ENCODE measurements at regions not wholly inside any gene's neighbourhood (a gene's known extent, or its start where the extent isn't known, plus 50 kb on each side); places are given as distances from the start of the nearest gene placed in this dataset.
"Not testable (repeated sequence)": the region's sequence is repeated elsewhere in the genome, so short reads cannot be mapped to it uniquely, and the experiment has no call there.

DNA sequence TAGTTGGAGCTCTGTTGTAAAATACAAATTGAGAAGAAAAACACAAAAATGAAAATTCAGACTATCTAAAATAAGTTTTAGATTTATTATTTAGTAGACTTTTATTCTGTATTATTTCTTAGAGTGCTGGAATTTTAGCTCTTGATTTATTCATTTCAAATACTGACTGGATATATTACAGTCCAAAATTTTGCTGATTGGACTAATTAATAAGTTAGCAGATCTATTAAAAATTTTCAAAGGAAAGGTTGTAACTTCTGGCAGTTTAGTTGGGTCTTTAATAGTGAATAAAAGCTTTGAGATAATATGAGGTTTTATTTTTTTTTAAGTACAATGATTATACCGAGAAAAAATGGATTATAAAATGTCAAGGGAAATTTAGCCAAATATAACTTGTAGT is 1224.9 kb upstream of the SPRY2 start:
- no peak for DNase-seq (ENCODE audit: low spot score)

DNA sequence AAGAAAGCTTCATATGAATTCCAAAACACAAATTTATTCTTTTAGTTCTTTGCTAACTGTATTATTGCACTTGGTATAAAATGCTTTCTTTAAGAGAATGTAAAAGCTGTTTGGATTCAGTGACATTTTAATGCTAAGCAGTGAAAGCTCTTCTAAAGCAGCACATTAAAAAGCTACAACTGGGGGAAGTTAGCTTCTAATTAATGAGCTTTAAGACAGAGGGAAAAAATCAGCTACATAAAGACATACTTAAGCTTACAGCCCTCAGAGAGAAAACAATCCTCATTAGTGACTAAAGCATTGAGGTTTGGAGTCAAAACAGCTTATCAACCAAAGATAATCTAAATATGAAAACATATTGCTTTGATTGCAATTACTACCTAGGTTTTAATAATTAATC is 1222.2 kb upstream of the SPRY2 start:
- no peak for DNase-seq (ENCODE audit: low spot score)

DNA sequence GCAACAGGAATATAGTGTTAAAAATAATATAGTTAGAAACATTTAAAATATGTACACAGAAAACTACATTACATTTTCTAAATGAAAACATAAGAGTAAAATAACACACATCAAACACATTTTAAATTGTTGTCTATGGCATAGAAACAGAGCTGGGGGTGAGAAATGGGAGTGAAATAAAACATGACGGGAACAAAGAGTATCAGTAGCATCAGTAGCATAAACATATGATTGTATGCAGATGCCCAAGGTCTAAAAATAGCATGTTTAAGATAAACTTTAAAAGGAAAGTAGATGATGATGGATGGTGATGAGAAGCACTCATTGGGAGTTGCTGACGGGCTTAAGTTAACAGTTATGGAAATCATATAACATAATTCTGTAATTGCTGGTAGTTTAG is 1221.7 kb upstream of the SPRY2 start:
- DNase-seq (ENCODE audit: low spot score), result no peak

DNA sequence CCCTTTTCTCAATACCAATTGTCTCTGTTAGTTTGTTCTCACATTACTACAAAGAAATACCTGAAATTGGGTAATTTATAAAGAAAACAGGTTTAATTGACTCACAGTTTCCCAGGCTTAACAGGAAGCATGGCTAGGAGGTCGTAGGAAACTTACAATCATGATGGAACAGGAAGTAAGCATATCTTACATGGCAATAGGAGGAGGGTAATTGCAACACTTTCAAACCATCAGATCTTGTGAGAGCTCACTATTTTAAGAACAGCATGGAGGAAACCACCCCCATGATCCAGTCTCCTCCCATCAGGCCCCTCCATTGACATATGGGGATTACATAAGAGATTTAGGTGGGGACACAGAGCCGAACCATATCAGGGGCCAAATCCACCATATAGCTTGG is 1210.1 kb upstream of the SPRY2 start:
- no peak for DNase-seq (ENCODE audit: low spot score)

DNA sequence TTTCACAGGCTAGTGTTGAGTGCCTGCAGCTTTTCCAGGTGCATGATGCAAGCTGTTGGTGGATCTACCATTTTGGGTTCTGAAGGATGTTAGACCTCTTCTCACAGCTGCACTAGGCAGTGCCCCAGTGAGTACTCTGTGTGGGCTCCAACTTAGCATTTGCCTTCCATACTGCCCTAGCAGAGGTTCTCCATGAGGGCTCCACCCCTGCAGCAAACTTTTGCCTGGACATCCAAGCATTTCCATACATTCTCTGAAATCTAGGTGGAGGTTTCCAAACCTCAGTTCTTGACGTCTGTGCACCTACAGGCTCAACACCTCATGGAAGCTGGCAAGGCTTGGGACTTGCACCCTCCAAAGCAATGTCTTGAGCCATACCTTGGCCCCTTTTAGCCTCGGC is 1205.4 kb upstream of the SPRY2 start:
- DNase-seq (ENCODE audit: low spot score), result not testable (repeated sequence)

DNA sequence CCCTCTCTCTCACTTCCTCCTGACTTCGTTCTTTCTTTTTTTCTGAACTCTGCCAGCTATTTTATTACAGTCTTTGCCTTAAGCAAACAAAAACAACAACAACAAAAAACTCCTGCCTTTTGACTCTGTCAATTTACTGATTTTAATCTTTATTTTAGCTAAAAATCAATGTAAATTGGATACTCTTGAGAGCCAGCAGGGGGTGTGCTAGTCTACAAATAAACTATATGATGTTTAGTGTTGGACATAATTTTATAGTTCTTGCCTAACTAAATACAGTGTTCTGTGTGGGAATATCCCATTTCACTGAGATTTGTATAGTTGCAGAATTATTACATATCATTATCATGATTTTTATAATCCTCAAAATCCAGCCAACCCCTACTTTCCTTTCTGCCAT is 1199.9 kb upstream of the SPRY2 start:
- no peak for DNase-seq (ENCODE audit: low spot score)

DNA sequence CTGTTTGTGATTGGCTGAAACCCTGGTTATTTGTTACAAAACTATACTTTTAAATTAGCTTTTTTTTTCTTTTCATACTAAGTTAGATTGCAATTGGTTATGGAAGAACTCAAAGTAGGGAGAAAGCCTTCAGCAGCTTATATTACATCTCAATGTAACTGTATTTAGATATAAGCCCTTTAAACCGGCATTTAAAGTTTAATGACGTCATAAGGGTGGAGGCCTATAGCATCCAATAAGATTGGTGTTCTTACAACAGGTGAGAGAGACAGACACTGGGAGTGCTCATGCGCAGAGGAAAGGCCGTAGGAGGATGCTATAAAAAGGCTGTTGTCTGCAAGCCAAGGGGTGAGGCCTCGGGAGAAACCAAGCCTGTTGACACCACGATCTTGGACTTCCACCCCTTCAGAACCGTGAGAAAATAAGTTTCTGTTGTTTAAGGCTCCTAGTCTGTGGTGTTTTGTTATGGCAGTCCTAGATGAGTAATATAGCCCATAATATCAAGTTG is 1198.8 kb upstream of the SPRY2 start:
- no peak for DNase-seq (ENCODE audit: low spot score)

DNA sequence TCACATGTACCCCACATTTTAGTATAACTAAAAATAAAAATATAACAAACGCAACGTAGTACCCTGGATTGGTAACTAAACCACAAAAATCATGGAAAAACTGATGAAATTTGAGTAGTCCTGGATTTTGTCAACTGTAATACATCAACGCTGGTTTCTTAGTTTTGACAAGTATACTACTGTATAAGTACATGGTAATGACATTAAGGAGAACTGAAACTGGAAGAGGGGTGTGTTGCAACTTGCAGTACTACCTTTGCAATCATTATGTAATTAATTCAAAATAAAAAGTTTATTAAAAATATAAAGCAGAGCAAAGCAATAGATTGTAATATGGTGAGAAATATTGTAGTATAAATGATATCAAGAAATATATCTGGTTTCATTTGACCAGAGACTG is 1158.0 kb upstream of the SPRY2 start:
- no peak for DNase-seq (ENCODE audit: low spot score)

DNA sequence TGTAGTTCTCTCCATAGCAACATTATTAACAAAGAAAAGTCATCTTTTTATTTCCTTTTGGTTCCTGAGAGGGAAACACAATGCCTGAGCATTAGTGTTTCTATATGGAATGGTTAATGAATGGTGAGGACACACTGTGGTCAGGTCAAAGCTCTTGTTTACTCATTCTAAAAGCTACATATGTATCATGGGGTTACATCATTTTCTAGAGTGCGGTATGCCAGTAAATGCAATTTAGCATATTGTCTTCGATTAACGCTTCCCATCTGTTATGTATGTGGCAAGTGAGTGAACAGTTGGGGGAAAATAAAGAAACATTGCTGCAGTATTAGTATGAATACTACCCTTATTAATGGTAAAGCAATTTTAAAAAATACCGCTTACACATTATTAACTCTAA is 1152.2 kb upstream of the SPRY2 start:
- DNase-seq (ENCODE audit: low spot score), result no peak

DNA sequence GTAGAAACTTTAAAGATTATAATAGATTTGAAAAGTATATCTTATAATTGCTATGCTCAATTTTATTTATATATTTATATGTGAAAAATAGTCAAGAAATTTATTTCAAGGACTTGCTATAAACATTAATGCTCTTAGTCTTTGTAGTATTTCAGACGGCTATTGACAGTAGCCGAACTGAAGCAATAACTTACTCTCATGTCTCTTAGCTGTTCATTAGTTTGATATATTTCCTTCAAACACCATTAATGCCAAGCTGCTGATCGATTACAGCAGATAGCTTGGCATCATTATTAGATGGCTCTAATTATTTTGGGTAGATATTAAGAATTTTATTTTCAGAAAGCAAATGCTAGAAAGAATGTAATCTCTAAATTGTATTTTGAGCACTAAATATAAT is 1151.5 kb upstream of the SPRY2 start:
- DNase-seq (ENCODE audit: low spot score), result no peak

DNA sequence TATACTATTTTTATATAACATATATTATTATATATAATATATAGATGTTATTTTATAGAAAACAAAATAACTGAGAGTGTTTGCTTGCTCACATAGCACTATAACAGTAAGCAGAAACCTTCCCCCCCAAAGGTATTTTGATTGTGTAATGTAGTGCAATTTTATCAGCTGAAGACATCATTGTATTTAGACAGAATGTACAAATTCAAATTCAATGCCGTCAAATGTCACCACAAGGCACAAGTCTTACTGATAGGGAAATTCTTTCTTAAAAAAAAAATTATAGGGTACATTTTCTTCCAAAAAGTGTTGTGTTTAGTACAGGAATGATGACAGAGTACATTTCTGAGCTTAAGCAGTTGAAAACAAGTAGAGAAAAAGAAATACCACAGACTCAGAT is 1147.1 kb upstream of the SPRY2 start:
- no peak for DNase-seq (ENCODE audit: low spot score)

DNA sequence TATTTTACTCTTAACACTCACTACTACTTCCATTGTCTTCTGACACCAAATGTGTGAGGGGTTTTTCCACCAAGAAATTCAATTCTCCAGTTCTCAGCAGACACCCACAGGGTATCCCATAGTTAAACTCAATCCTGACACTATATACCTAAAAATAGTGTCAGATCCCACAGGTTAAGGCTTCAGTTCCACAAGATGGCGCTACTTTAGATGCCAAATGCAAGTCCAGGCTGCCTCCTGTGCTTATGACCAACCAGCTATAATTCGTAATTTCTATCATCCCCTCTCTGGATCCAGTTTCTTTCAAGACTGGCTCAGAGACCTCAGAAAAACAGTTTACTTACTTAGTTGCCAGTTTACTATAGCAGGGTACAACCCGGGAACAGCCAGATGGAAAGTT is 1146.2 kb upstream of the SPRY2 start:
- DNase-seq (ENCODE audit: low spot score), result peak; percentile 10

DNA sequence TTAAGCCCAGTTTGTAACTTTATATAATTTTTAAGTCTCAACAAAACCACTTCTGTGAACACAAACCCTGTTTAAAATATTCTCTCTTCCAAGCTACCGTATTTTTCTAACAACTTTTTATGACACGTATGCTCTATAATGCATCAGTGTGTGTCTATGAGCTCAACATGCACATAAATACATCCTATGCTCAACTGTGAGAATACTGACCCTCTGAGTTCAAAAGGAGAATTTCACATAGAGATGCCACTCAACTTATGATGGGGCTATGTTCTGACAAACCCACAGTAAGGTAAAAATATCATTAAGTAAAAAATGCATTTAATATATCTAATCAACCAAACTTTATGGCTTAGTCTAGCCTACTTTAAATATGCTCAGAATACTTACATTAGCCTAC is 1139.7 kb upstream of the SPRY2 start:
- DNase-seq (ENCODE audit: low spot score), result no peak

DNA sequence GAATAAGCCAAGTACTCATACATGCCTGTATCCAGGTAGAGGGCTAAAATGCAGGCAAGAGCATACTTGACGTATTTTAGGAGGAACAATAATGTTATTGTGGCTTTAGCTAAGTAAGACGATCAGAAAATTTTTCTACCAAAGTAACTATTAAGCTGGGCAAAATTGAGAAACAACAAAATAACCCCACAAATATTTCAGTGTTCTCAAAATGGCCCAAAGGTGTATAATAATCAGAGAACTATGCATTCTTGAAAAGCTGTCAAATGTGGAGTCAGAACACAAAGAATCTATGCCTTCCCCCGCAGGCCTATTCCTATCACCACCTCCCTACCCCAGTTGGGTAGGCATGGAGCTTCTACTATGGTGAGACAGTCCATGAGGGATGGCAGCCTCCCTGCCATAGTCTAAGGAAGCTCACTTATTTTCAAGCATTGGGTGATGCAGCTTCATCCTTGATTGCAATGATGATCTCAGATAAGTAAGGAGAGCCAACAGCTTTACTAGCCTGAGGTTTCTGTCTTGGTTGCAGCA is 1132.5 kb upstream of the SPRY2 start:
- no peak for DNase-seq (ENCODE audit: low spot score)

DNA sequence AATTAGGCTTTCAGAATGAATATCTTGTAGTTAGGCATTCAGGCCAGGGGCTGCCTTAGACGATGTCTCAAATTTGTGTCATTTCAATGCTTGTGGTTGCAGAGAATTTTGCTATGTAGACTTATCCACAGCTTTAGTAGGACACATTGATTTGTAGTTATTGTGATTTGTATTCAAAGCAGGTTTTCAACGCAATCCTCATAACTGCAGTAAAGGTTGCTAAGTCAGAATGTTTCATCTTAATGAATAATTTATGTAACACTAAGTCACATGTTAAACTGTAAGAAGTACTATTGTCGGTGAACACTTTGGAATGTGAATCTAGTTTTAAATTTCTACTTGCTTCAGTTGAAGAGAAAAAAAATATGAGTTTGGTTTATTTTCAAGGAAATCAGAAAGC is 1117.2 kb upstream of the SPRY2 start:
- no peak for DNase-seq (ENCODE audit: low spot score)

DNA sequence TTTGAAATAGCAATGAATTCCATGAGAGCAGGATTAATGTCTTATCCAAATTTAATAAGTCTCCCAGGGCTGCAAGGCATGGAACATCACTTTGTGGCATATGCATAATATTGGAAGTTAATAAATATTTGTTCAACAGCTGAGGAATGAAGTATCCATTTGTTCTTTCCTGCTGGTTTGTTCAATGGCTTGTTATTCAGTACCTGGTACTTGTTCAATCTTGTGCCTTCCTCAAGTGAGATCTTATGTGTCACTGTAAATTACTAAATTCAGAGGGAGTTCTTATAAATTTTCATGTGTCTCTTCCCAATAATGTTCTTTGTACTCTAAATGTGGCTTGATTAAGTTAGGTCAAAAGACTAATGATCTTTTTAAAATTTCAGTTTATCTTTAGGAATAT is 1105.5 kb upstream of the SPRY2 start:
- no peak for DNase-seq (ENCODE audit: low spot score)

DNA sequence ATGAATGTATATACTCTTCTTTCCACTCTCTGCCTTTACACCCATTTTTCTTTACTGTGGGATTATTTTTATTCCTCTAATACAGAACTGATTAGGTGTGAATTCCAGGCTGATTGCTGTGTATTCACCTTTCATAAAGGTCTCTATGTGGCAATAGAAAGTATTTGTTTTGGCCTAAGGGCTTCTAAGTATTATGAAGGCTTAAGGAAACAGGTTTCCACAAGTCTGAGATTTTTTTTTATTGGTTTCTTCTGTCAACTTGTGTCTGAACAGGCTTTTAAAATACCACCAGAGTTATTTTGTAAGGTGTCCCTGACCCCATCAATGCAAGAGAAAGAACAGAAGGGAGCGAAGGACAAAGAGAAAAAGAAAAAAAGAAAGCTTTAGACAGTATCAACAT is 1102.0 kb upstream of the SPRY2 start:
- DNase-seq (ENCODE audit: low spot score), result no peak

DNA sequence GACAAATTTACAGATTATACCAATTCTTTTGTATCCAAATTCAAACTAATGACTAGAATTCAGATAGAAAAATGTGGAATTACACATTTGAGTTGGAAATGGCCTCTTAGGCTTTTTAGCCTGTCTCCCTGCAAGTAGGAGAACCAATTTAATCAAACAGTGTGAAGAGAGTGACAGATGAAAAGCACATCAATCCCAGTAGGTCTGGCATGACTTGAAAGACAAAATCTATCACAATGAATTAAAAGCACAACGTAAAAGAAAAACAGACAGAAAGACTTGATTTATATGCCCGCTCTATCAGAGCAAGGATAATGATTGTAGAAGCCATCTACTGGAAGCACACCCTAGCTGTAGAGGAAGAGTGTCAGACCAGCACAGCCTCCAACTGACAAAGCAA is 1084.4 kb upstream of the SPRY2 start:
- no peak for DNase-seq (ENCODE audit: low spot score)

DNA sequence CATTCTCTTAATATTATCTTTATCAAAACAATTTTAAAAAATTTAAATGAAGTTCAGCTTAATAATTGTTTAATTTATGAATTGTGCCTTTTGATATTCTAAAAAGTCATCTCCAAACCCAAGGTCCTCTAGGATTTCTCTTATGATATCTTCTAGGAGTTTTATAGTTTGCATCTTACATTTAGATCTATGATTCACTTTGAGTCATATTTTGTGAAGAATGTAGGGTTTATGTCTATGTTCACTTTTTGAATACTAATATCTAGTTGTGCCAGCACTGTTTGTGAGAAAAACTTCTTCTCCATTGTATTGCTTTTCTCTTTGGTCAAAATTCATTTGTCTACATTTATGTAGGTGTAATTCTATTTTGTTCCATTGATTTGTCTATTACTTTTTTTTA is 1068.4 kb upstream of the SPRY2 start:
- DNase-seq (ENCODE audit: low spot score), result no peak

DNA sequence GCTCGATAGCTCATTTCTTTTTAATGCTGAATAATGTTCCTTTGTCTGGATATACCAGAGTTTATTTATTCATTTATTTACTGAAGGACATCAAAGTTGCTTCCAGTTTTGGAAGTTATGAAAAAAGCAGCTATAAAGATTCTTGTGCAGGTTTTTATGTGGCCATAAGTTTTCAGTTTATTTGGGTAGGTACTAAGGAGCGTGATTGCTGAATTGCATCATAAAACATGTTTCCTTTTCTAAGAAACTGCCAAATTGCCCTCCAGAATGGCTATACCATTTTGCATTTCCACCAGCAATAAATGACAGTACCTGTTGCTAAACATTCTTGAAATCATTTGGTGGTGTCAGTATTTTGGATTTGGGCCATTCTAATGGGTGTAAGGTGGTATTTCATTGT is 1067.7 kb upstream of the SPRY2 start:
- DNase-seq (ENCODE audit: low spot score), result no peak

DNA sequence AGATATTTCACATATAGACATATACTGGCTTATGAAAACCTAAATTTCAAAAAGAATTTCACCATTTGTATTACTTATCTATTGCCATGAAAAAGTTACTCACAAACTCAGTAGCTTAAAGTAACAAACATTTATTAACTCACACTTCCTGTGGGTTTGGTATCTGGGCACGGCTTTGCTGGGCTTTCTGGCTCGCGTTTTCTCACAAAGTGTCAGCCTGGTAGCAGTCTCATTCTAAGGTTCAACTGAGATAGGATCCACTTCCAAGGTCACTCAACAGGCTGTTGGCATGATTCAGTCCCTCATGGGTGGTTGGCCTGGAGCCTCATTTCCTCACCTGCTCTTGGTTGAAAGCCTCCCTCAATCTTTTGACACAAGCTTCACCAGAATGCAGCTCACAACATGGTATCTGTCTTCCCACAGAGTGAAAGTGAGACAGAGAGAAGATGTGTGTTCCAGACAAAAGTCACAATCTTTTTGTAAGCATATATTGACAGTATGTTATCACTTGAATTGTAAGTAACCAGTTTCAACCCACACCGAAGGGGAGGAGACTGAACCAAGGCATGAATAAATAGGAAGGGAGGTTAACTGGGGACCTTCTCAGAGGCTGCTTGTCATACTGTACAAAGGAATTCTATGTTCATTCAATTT is 1065.8 kb upstream of the SPRY2 start:
- peak; percentile 53 for DNase-seq (ENCODE audit: low spot score)

DNA sequence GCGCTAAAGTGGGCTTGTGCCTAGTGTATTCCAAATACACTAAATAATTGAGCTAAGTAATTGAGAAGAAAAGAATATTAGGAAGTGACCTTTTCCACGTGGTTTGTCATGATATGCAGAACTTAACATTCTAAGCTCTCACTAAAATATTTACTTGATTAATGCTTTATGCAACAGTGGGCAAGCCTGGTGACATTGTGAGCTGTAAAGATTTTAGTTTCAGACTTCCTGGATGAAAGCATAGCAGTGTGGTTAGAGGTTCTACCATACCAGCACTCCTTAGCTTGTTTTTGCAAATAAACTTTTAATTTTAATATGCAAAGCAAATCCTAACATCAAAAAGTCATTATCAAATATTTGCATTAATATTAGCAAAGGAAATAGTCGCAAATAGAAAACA is 1065.1 kb upstream of the SPRY2 start:
- DNase-seq (ENCODE audit: low spot score), result no peak

DNA sequence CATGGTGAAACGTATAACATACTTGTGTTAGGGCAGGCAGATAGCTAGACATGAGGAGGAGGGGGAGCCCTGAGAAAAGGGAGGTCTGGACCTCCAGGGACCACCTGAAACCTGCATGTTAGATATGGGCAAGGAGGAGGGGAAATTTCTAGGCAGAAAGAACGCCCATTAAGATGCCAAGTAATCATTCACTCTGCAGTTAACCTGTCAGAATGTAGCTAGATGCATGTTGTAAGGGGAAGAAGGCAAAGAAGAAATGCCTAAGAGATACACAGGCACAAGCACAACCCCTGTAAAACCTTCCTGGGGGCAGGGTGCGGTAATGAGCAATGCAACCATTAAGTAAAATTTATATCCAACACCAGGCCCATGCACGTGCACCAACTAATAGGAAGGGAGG is 1055.3 kb upstream of the SPRY2 start:
- no peak for DNase-seq (ENCODE audit: low spot score)

DNA sequence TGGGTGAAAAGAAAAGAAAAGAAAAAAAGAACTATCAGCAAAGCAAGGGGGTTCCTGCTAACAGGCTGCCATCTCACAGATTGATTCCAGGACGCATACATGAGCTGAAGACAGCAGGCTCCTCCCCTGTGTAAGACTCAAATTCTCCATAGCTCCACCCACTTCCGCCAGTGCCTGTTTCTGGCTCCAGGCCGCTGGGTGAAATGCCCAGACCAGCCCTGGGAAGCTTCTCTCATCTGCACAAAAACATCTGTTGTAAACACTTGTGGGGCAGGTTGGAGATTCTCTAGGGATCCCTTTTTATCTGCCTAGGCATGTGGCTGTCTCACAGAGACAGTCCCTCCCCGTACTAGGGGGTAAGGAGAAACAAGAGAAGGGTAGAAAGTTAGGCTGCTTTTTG is 1054.4 kb upstream of the SPRY2 start:
- no peak for DNase-seq (ENCODE audit: low spot score)

All from mucosa of gallbladder (tissue), 1 donor.